ENCODE measurements at regions not wholly inside any gene's neighbourhood (a gene's known extent, or its start where the extent isn't known, plus 50 kb on each side); places are given as distances from the start of the nearest gene placed in this dataset.

GRCh38 chr12:90124289-90124688 is 415.7 kb upstream of the ATP2B1 start:
- DNase-seq (ENCODE audit: low spot score): no peak
- ChIA-PET CTCF (no interaction called here), POLR2A (ENCODE audit: low non-redundant PET) (no interaction called here)
- TF ChIP-seq CTCF (conservative IDR thresholded peaks at IDR 0.05; ENCODE audit: low read depth): no peak
- no peak overlapping the region for H3K27ac ChIP-seq

- POLR2A ChIA-PET (ENCODE audit: low non-redundant PET): no interaction called here
- no peak for TF ChIP-seq CTCF (conservative IDR thresholded peaks at IDR 0.05; ENCODE audit: low read depth)
- no peak overlapping the region for H3K27ac ChIP-seq
- no peak for DNase-seq (ENCODE audit: low spot score)
- CTCF ChIA-PET: no interaction called here
Observed at GRCh38 chr12:90122681-90123080, 414.0 kb upstream of the ATP2B1 start.

GRCh38 chr12:90120627-90121026 is 412.0 kb upstream of the ATP2B1 start:
- ChIA-PET CTCF (no interaction called here), POLR2A (ENCODE audit: low non-redundant PET) (no interaction called here)
- no peak for DNase-seq (ENCODE audit: low spot score)
- no peak overlapping the region for H3K27ac ChIP-seq
- no peak for TF ChIP-seq CTCF (conservative IDR thresholded peaks at IDR 0.05; ENCODE audit: low read depth)

GRCh38 chr12:90112666-90113065 is 404.0 kb upstream of the ATP2B1 start:
- ChIA-PET CTCF (no interaction called here), POLR2A (ENCODE audit: low non-redundant PET) (no interaction called here)
- no peak for DNase-seq (ENCODE audit: low spot score)
- H3K27ac ChIP-seq: no peak overlapping the region
- TF ChIP-seq CTCF (conservative IDR thresholded peaks at IDR 0.05; ENCODE audit: low read depth): no peak

GRCh38 chr12:90111791-90112580 is 403.3 kb upstream of the ATP2B1 start:
- TF ChIP-seq CTCF (conservative IDR thresholded peaks at IDR 0.05; ENCODE audit: low read depth): no peak
- ChIA-PET POLR2A (ENCODE audit: low non-redundant PET) (no interaction called here), CTCF (no interaction called here)
- DNase-seq (ENCODE audit: low spot score): no peak
- H3K27ac ChIP-seq: no peak overlapping the region

GRCh38 chr12:90106568-90106967 is 397.9 kb upstream of the ATP2B1 start:
- POLR2A ChIA-PET (ENCODE audit: low non-redundant PET): no interaction called here
- CTCF ChIA-PET: interaction anchor here (0.7 to 1.8 kb wide), 2 partner anchors 11 to 22 kb away, joined by 3 to 5 read pairs; no protein-coding TSS in a partner anchor
- TF ChIP-seq CTCF (conservative IDR thresholded peaks at IDR 0.05; ENCODE audit: low read depth): no peak
- no peak overlapping the region for H3K27ac ChIP-seq
- peak; percentile 4 for DNase-seq (ENCODE audit: low spot score)
